GM23248 (cell line): ENCODE measurements at regions not wholly inside any gene's neighbourhood (a gene's known extent, or its start where the extent isn't known, plus 50 kb on each side); places are given as distances from the start of the nearest gene placed in this dataset.
"Not testable (repeated sequence)": the region's sequence is repeated elsewhere in the genome, so short reads cannot be mapped to it uniquely, and the experiment has no call there.

Experiments
- DNase-seq: peaks from one replicate; pipeline ENCODE4 v3.0.0-alpha.2; 2015
- H2AFZ ChIP-seq: fragments of 200-600 bp; sonication (generic); 2 replicates; pipeline ENCODE4 v1.6.1; 2016; ENCODE audit warnings: antibody characterized with exemption
- H3F3A ChIP-seq: fragments of 200-600 bp; sonication (generic); 2 replicates; pipeline ENCODE4 v1.6.1; 2016; ENCODE audit warnings: mild to moderate bottlenecking, antibody characterized with exemption, mixed run types; ENCODE audit not compliant: insufficient read depth
- H3K27ac ChIP-seq: fragments of 200-600 bp; sonication (generic); 2 replicates; pipeline ENCODE4 v1.5.1; 2016; ENCODE audit warnings: mild to moderate bottlenecking
- H3K27me3 ChIP-seq: fragments of 200-600 bp; sonication (generic); replicated peaks from 2 replicates; pipeline ENCODE4 v1.6.1; 2016; ENCODE audit warnings: mild to moderate bottlenecking; ENCODE audit not compliant: insufficient read depth
- H3K36me3 ChIP-seq: fragments of 200-600 bp; sonication (generic); 2 replicates; pipeline ENCODE4 v1.6.1; 2016; ENCODE audit warnings: low read depth, mild to moderate bottlenecking
- H3K4me1 ChIP-seq: fragments of 200-600 bp; sonication (generic); 2 replicates; pipeline ENCODE4 v1.6.1; 2016; ENCODE audit warnings: mild to moderate bottlenecking; ENCODE audit not compliant: insufficient read depth
- H3K4me2 ChIP-seq: fragments of 200-600 bp; sonication (generic); one replicate; pipeline ENCODE4 v1.6.1; 2016; ENCODE audit warnings: mild to moderate bottlenecking; ENCODE audit not compliant: unreplicated experiment
- H3K4me3 ChIP-seq: fragments of 200-600 bp; sonication (generic); 2 replicates; pipeline ENCODE4 v1.5.1; 2016; ENCODE audit warnings: mild to moderate bottlenecking
- H3K79me2 ChIP-seq: fragments of 200-600 bp; sonication (generic); 2 replicates; pipeline ENCODE4 v1.6.1; 2016; ENCODE audit warnings: mild to moderate bottlenecking; ENCODE audit not compliant: insufficient read depth
- H3K9ac ChIP-seq: fragments of 200-600 bp; sonication (generic); 2 replicates; pipeline ENCODE4 v1.6.1; 2016; ENCODE audit warnings: mild to moderate bottlenecking
- H3K9me2 ChIP-seq: fragments of 200-600 bp; sonication (generic); 2 replicates; pipeline ENCODE4 v1.6.1; 2016; ENCODE audit warnings: mixed run types, mild to moderate bottlenecking, moderate library complexity; ENCODE audit not compliant: insufficient read depth
- H3K9me3 ChIP-seq: fragments of 200-600 bp; sonication (generic); one replicate; pipeline ENCODE4 v1.6.1; 2017; ENCODE audit warnings: low read depth
- H4K20me1 ChIP-seq: fragments of 200-600 bp; sonication (generic); 2 replicates; pipeline ENCODE4 v1.6.0; 2016; ENCODE audit not compliant: insufficient read depth
- EZH2 ChIP-seq: fragments of 200-600 bp; sonication (generic); IDR thresholded peaks from 2 replicates; pipeline ENCODE4 v1.6.1; 2018; ENCODE audit warnings: antibody characterized with exemption, mild to moderate bottlenecking; ENCODE audit not compliant: insufficient read depth, poor library complexity, severe bottlenecking
- EZH2phosphoT487 ChIP-seq: fragments of 200-600 bp; sonication (generic); IDR thresholded peaks from 2 replicates; pipeline ENCODE4 v1.6.1; 2018; ENCODE audit warnings: antibody characterized with exemption, moderate library complexity, mild to moderate bottlenecking, low read depth; ENCODE audit not compliant: insufficient read depth
- WGBS, 2 experiments: methylation state at CpG; one replicate each; pipeline ENCODE4 v1.1.6; 2015 to 2017; ENCODE audit warnings: low lambda C conversion rate in 2 of 2, low coverage in 1 of 2; ENCODE audit errors: missing lambda C conversion rate in 2 of 2; 5-methylcytosine and 5-hydroxymethylcytosine counted together
- in situ Hi-C: fragments of 300-500 bp; cut with MboI; formaldehyde crosslinking; loops from 2 replicates; pipeline ENCODE4 v1.15.0; 2020

DNA sequence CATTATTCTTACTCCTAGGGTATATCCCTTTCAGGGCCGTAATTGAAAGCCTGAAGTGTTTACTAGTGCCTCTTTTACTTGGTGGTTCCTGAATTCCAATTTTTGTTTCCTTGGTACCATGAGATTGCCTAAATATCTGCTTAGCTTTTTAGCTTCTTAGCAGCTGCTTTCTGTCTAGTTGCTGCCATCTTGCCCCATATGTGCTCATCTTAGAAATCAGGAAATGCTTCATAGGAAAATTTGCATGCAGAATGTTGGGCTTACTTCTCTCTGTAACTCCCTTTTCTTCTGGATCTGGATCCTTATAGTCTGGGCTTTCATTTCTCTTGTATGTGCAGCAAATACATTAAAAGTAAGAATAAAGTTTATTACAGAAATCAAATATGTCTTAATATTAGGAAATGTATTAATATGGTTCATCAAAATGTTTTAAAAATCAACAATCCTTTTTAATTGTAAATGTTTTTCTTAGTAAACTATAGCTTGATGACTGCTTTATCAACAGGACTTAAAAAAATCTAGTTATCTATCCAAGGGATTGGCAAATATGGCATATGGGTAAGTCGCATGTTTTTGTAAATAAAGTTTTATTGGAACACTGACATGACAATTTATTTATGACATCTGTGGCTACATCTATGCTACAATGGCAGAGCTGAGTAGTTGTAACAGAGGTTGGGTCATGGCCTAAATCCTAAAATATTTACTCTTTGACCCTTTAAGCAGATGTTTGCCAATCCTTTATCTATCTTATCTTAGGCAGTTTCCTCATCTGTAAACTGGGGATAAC lies 73.5 kb upstream of the CDK6 start:
- Histone ChIP-seq H3F3A (peaks cover 4% of the 10 kb centered on the region), H3K27ac (no peak overlapping the region), H3K9me2 (no peaks in the 10 kb centered on the region), H3K79me2 (no peaks in the 10 kb centered on the region), H3K9me3 (no peaks in the 10 kb centered on the region), H3K36me3 (no peaks in the 10 kb centered on the region), H4K20me1 (no peaks in the 10 kb centered on the region), H3K27me3 (no peaks in the 10 kb centered on the region), H3K4me1 (peaks cover 6% of the 10 kb centered on the region), H3K4me2 (no peak overlapping the region), H3K9ac (no peak overlapping the region), H3K4me3 (no peak overlapping the region), H2AFZ (no peak overlapping the region)
- TF ChIP-seq EZH2 (no peak), EZH2phosphoT487 (no peak)
- in situ Hi-C loops, result no loop called here
- no peak for DNase-seq
- 95 to 98% methylated on average over 2 of the region's 2 CpGs for WGBS, 2 experiments

DNA sequence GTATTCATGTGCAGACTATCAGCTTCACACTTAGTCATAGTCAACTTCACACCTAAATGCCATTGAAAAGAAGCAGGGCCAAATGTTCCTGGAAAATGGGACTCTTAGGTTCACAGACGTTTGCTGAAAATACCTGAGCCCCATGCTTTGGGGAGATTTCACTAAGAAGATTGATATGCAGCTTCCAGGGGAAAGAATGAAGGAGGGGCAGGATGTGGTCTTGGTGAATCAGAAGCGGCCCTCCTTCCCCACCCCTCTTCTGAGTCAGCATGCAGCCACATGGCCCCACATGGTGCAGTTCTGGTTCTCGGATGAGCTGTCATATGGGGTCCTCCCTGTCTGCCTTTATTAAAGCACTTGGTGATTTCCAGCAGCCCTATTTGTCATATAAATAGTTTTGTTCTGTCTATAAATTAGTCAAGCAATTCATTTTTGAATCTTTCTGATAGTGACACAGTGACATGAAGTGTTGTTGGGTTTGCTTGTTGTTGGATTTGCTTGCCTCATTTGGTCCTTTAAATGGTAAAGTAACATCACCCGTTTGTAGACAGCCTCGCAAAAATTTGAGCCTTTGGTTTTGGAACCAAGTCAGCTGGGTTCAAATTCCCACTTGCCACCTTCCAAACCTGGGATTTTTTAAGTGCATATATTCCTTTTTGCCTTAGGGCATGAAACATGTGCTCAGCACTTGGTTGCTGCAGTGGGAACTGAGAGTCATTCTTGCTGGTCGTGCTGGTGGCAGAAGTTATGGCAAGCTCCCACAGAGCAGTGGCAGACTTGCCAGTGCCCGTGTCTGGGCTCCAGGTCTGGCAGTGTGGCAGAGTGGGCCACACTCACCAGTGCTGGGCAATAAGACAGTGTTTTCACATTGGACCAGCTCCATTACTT lies 68.1 kb upstream of the CDK6 start:
- H3K36me3 ChIP-seq, result no peaks in the 10 kb centered on the region
- TF ChIP-seq EZH2 (no peak), EZH2phosphoT487 (no peak)
- WGBS, 2 experiments, result 23 to 24% methylated on average over 7 of the region's 7 CpGs
- no peaks in the 10 kb centered on the region for H3K9me2 ChIP-seq
- peaks cover 17% of the 10 kb centered on the region for H3K4me1 ChIP-seq
- peaks cover 12% of the 10 kb centered on the region for H3F3A ChIP-seq
- H3K4me2 ChIP-seq, result peak overlapping the region; percentile 71
- peak; percentile 95 for DNase-seq
- no peaks in the 10 kb centered on the region for H3K9me3 ChIP-seq
- H3K27me3 ChIP-seq, result no peaks in the 10 kb centered on the region
- H2AFZ ChIP-seq, result peak overlapping the region; percentile 29; the same call in 1 of the 2 replicates
- H3K79me2 ChIP-seq, result no peaks in the 10 kb centered on the region
- H3K9ac ChIP-seq, result peak overlapping the region; percentile 30; the same call in 1 of the 2 replicates
- H3K27ac ChIP-seq, result peak overlapping the region; percentile 74
- H3K4me3 ChIP-seq, result peak overlapping the region; percentile 25; the same call in 1 of the 2 replicates
- in situ Hi-C loops, result no loop called here
- H4K20me1 ChIP-seq, result no peaks in the 10 kb centered on the region

DNA sequence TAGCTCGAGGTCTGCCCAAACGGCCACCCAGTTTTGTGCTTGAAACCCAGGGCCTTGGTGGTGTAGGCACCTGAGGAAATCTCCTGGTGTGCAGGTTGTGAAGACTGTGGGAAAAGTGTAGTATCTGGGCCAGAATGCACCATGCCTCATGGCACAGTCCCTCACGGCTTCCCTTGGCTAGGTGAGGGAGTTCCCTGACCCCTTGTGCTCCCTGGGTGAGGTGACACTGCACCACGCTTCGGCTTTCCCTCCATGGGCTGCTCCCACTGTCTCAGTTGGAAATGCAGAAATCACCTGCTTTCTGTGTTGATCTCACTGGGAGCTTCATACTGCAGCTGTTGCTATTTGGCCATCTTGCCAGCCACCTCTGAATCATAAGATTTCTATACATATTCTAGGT lies 62.4 kb upstream of the CDK6 start:
- H3K4me2 ChIP-seq, result no peak overlapping the region

DNA sequence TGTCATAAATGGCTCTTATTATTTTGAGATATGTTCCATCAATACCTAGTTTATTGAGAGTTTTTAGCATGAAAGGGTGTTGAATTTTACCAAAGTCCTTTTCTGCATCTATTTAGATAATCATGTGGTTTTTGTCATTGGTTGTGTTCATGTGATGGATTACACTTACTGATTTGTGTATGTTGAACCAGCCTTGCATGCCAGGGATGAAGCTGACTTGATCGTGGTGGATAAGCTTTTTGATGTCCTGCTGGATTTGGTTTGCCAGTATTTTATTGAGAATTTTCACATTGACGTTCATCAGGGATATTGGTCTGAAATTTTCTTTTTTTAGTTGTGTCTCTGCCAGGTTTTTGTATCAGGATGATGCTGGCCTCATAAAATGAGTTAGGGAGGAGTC lies 58.5 kb upstream of the CDK6 start:
- H3F3A ChIP-seq, H3K9me3 ChIP-seq, H3K79me2 ChIP-seq, H2AFZ ChIP-seq, H4K20me1 ChIP-seq, H3K4me3 ChIP-seq, in situ Hi-C loops, H3K27me3 ChIP-seq, H3K9ac ChIP-seq, DNase-seq, H3K27ac ChIP-seq, H3K9me2 ChIP-seq, H3K4me1 ChIP-seq, H3K36me3 ChIP-seq, H3K4me2 ChIP-seq: not testable (repeated sequence)
- WGBS, 2 experiments, result 57 to 70% methylated on average over 2 of the region's 2 CpGs

More for the DNA sequence above, 62.4 kb upstream of the CDK6 start:
- no peak overlapping the region for H3K9ac ChIP-seq
- peaks cover 6% of the 10 kb centered on the region for H3K4me1 ChIP-seq
- no peak overlapping the region for H3K4me3 ChIP-seq
- no peaks in the 10 kb centered on the region for H4K20me1 ChIP-seq
- 66 to 69% methylated on average over 5 of the region's 5 CpGs for WGBS, 2 experiments
- H3K79me2 ChIP-seq, result no peaks in the 10 kb centered on the region
- no peak overlapping the region for H3K27ac ChIP-seq
- no peaks in the 10 kb centered on the region for H3K27me3 ChIP-seq
- H3K36me3 ChIP-seq, result no peaks in the 10 kb centered on the region
- no peak overlapping the region for H2AFZ ChIP-seq
- no peak for DNase-seq
- H3K9me3 ChIP-seq, result no peaks in the 10 kb centered on the region
- TF ChIP-seq EZH2 (no peak), EZH2phosphoT487 (no peak)
- H3K9me2 ChIP-seq, result no peaks in the 10 kb centered on the region
- in situ Hi-C loops, result no loop called here
- 0 out of 2 replicates have a peak, but pooled peaks cover 4% of the 10 kb centered on the region for H3F3A ChIP-seq
